ENCODE measurements at regions not wholly inside any gene's neighbourhood (a gene's known extent, or its start where the extent isn't known, plus 50 kb on each side); places are given as distances from the start of the nearest gene placed in this dataset.
"Not testable (repeated sequence)": the region's sequence is repeated elsewhere in the genome, so short reads cannot be mapped to it uniquely, and the experiment has no call there.

DNA sequence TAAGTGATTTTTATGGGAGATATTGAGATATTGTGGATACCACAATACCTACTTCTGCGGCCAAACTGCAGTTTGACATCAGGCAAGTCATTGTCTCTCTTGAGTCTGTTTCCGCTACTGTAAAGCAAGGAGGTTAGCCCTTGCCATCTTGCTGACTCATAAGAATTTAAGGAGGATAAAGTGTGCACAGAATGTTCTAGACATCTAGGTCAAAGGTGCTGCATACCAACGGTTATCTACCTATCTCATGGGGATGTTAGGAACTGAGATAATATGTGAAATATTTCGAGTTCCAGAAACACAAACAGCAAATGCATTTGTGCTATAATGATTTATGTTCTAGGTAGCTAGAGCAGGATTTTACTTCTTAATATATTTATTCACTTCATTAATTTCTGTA is 211.5 kb upstream of the NR3C2 start:
- DNase-seq = no peak

DNA sequence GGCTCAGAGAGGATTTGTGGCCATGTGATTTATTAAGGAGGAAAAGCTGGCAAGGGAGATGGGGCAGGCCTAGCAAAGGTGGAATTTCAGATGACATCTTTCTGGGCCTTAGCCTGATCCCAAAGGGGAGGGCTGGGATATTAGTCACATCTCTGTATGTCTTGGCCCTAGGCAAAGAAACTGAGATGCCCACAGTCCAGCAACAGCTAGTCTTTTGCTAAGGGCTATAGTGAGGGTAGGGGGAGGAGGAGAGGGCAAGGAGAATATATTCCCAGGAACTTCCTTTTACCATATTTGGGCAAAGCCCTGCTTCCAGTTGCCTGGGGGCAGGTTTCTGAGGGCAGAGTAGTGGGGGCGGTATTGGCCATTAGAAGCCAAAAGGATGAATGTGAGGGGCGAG is 209.8 kb upstream of the NR3C2 start:
- DNase-seq = no peak

DNA sequence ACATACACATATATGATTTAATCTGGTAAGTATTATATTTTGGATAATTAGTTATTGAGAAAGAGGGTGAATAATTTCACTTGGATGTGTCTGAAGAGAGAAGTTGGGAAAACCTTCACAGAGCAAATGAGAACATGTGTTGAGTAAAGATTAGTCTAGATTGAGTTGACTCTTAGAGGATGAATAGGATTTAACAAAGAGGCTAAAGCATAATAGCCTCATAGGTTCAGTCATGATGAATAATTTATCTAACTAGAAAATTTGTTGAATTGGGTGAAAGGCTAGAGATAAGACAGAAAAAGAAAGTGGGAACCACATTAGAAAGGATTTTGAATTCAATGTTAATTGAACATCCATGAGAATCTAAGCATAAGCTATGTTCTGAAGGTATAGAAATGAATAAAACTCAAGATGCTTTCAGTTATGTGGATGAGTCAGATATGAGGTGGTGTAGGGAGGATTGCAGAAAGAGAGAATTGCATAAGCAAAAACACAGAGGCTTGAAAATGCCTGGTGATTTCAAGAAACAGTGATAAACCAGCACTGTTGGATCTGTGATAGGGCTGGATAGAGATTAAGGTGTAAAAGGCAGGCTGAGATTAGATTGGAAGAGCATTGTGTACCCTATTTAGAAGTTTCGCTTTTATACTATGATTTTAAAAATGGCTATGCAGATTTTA is 207.6 kb upstream of the NR3C2 start:
- DNase-seq = no peak

DNA sequence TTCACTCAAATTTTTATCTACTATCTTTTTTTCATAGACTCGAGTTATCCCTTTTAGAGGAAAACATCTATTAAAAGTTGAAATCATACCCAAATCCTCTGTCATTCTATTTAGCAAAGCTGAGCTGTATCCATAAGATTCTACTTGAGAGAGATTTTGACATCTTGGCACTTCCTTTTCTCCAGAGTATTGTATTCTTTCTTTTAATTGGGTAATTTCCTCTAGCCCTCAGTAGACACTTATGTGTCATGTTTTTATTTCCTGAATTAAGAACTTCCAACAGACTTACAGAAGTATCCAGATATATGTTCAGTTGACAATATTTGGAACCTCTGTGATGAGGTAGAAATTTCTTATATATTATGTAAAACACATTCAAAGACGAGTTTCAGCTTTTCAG is 201.6 kb upstream of the NR3C2 start:
- DNase-seq = no peak

DNA sequence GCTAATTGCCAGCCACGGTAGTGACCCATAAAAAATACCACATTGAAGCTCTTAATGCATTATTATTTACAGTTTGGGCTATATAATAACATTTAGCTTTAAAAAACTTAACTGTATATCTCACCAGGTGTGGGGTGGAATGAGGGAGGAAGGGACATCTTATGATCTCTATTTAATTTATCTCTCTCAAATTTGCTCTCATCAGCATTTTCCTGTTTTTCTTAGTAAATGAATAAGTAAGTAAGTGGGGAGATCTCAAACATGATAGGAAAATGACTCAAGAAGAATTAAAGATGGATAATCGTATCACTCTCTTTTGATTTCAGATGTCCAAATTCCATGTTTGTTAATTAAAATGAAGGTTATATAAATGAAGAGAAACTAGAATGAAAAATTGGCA is 200.7 kb upstream of the NR3C2 start:
- no peak for DNase-seq

DNA sequence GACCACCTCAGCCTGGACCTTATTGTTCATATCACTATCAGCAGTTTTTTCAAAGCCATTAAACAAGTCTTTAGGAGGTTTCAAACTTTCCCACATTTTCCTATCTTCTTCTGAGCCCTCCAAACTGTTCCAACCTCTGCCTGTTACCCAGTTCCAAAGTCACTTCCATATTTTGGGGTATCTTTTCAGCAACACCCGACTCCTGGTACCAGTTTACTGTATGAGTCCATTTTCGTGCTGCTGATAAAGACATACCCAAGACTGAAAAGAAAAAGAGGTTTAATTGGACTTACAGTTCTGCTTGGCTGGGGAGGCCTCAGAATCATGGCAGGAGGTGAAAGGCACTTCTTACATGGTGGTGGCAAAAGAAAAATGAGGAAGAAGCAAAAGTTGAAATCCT is 195.9 kb upstream of the NR3C2 start:
- not testable (repeated sequence) for DNase-seq

DNA sequence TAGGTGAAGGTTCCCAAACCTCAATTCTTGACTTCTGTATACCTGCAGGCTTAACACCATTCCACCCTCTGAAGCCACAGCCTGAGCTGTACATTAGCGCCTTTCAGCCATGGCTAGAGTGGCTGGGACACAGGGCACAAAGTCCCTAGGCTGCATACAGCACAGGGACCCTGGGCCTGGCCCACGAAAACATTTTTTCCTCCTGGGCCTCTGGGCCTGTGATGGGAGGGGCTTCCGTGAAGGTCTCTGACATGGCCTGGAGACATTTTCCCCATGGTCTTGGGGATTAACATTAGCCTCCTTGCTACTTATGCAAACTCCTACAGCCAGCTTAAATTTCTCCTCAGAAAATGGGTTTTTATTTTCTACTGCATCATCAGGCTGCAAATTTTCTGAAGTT is 195.2 kb upstream of the NR3C2 start:
- not testable (repeated sequence) for DNase-seq

DNA sequence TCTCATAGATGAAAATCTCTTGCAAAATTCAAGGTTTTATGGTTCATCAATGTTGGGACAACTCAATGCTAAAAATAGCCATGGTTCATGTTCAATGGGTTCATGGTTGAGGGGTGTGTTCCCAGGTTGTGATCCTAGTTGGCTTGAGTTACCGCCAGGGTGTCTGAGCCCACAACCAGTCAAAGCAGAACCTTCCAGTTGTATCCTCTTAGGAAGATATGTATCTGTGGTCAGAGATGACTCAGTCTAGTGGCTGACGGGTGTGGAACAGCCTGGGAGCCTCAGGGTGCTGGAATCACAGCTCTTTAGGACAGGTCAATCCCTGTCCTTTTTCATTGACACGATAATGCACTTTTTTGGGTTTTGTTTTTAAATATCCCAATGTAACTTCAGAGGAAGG is 192.3 kb upstream of the NR3C2 start:
- no peak for DNase-seq

DNA sequence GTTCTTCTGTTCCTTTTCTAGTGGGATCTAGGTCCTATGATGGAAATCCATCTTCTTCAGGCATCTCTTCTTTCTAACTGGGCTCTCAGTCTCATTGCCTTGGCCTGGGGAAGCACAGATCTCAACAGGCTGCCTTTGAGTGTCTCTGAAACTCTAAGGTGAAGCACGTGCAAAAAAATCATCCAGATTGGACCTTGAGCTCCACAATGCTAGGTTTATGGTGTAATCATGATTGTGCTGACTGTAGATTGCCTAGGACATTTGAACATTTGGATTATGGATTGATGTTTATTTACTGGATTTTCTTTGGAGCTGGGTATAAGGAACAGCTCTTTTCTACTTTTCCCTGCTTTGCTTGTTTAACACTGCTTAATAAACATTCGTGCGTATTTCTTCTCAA is 191.5 kb upstream of the NR3C2 start:
- DNase-seq = no peak

DNA sequence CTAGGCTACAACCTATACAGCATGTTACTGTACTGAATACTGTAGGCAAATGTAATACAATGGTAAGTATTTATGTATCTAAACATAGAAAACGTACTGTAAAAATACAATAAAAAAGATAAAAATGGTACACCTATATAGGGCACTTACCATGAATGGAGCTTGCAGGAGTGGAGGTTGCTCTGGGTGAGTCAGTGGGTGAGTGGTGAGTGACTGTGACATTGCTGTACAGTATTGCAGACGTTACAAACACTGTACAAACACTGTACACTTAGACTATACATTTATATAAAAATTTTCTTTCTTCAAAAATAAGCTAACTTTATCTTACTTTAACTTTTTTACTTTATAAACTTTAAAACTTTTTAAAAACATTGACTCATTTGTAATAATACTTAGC is 190.3 kb upstream of the NR3C2 start:
- DNase-seq = no peak

DNA sequence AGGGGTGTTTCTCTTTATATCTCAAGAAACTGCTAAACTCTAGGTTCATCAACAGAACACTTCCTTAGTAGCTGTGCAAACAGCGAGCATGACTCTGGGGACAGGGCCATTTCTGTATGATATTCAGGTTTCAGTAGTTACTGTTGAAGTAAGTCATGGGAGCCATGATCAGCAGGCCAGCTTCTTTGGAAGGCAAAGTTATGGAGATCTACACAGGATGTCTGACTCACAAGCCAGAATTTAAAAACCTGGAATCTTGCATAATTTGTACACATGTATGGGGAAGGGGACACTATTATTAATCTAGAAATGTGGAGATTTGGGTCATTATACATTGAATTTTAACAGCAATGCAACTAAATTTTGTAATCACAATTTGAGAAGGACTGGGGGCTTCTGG is 187.8 kb upstream of the NR3C2 start:
- no peak for DNase-seq

DNA sequence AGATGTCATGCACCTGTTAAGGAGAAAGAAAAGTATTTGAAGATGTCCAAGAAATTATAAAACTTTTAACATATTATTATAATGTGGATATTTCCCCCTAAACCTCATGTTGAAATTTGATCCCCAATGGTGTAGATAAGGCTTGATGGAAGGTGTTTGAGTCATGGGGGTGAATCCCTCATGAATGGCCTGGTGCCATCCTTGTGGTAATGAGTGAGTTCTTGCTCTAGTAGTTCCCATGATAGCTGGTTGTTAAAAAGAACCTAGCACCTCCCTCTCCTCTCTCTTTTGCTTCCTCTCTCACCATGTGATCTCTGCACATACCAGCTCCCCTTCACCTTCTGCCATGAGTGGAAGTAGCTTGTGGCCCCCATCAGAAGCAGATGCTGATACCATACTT is 176.6 kb upstream of the NR3C2 start:
- DNase-seq = no peak

DNA sequence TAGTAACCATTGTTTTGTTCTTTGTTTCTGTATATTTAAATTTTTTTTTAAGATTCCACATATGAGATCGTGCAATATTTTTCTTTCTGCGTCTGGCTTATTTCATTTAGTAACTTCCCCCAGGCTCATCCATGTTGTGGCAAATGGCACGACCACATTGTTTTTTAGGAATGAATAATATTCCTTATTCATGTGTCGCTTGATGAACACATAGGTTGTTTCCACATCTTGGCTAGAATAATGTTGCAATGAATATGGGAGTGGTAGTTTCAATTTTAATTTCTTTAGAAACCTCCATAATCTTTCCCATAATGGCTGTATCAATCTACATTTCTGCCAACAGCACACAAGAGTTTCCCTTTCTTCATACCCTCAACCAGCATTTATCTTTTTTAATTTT is 166.8 kb upstream of the NR3C2 start:
- DNase-seq = no peak

DNA sequence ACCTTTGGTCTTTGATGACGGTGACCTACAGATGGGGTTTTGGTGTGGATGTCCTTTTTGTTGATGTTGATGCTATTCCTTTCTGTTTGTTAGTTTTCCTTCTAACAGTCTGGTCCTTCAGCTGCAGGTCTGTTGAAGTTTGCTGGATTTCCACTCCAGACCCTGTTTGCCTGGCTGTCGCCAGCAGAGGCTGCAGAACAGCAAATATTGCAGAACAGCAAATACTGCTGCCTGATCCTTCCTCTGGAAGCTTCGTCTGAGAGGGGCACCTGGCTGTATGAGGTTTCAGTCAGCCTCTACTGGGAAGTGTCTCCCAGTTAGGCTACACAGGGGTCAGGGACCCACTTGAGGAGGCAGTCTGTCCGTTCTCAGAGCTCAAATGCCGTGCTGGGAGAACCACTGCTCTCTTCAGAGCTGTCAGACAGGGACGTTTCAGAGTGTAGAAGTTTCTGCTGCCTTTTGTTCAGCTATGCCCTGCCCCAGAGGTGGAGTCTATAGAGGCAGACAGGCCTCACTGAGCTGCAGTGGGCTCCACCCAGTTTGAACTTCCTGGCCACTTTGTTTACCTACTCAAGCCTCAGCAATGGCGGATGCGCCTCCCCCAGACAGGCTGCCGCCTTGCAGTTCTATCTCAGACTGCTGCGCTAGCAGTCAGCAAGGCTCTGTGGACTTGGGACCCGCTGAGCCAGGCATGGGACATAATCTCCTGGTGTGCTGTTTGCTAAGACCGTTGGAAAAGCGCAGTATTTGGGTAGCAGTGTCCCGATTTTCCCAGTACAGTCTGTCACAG is 156.4 kb upstream of the NR3C2 start:
- DNase-seq = not testable (repeated sequence)

DNA sequence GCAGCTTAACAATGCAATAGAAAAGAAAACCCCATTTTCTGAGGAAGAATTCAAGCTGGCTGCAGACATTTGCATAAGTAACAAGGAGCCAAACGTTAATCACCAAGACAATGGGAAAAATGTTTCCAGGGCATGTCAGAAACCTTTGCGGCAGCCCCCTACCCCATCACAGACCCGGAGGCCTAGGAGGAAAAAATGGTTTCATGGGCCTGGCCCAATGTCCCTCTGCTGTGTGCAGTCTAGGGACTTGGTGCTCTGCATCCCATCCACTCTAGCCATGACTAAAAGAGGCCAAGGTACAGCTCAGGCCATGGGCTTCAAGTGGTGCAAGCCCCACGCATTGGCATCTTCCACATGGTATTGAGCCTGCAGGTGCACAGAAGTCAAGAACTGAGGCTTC is 147.0 kb upstream of the NR3C2 start:
- DNase-seq = no peak

DNA sequence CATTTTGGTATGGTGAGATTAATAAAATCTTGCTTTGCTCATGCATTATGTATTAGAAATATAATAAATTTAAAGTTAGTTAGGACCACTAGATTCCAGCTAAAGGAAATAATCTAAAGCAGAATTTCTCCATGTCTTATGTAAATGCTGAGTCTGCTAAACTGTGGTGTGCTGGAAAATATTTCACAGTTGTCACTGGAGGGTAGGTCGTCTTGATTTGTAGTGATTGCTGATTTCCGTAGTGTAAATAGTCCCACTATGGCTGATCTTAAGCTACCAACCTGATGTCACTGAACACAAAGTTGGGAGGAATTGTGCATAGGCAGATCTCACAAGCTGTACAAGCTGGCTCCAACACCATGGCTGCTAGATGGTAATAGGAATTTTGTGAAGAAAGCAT is 133.4 kb upstream of the NR3C2 start:
- no peak for DNase-seq

DNA sequence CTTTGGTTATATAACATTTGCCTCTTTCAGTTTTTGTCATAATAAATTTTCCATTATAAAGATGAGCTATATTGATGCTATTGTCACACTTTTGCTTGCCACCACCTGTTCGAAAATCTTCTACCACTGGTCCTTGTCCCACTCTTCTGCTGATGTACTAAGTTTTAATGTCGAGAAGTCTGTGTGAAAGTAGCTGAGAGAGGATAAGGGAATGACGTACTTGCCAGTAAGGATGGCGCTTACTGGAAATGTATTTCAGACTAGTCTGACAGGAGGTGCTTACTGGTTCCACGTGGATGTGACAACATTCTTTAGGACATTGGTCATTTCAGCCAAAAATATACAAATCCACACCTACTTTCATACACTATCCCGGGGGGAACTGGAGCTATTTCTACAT is 132.7 kb upstream of the NR3C2 start:
- DNase-seq = peak in 2 of 3 donors; percentile 32 to 49

DNA sequence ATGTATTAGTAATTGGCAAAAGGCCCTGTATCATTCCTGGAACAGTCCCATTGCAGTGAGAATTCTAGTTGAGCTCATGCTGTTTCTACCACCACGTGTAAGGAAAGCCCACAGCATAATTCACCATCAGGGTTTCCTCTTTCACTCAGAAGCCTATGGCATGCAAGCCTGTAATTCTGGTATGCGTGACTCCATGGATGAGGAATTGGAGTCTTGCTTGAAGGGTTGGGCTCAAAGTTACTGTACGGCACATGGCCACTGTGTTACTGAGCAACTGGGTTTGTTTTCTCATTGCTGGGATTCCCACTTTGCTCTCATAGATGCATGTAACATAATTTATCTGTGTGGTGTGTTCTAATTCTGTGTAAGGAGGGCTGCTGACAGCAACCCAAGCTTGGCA is 132.3 kb upstream of the NR3C2 start:
- DNase-seq = peak; percentile 67 to 81 (median 70)

DNA sequence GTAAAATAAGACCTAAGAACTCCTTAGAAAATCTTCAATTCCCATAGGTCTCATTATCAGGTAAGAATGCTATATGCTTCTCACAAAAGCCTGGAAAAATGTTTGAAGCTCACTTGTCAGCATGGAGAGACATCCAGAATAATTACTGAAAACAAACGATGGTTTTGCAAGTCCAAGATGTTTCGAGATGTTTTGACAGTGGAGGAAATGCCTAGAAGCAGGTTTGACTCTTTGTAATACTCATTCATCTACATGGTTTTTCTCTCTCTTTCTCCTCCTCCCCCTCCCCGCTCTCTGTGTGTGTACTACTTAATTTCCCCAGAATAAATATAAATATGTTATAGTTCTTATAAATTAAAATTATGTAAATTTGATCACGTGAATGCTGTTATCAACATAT is 131.9 kb upstream of the NR3C2 start:
- DNase-seq = no peak

DNA sequence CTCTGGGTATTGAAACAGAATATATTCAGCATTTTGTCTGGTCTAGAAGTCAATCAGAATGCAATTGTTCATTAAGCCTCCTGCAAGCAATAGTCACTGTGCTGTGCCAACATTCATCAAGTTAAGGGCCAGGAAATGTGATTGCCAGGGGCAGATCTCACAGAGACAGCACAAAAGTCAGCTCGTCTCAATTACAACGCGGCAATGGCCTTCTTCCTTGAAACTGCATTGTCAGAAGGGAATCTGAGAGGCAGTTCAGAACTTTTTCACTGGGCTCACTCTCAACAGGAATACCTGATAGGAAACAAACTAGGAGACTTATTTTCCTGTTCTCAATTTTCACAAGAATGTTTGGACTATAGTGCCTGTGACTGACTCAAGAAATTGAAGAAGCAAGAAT is 131.1 kb upstream of the NR3C2 start:
- DNase-seq = peak; percentile 10 to 26 (median 18)

DNA sequence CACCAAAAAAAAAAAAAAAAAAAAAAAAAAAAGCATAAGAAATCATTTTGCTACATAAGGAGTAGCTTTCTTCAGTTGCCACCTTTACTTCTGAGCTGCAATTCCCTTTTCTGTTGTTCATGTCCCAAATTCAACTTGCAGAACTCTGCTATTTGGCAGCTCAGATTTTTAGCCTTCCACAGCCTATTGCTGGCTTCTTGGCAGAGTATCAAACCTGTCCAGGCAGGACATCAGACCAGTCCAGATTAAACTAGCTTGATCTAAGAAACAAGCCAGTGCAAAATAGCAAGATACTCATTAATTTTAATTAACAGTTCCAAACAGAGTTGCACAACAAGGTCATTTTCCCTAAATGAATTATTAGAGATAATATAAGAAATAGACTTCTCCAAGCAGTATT is 123.6 kb upstream of the NR3C2 start:
- peak in 1 of 3 donors; percentile 6 for DNase-seq

DNA sequence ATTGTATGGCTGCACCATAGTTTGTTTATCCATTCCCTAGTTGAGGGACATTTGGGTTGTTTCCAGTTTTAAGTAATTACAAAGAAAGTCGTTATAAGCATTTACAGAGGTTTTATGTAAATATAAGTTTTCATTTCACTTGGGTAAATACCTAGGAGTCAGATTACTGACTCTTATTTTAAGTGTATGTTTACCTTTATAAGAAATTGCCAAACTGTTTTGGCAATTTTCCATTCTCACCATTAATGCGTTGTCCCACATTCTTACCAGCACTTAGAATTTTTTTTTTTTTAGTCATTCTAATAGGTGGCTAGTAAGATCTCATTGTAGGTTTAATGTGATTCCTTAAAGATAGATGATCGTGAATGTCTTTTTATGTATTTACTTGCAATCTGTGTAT is 121.5 kb upstream of the NR3C2 start:
- no peak for DNase-seq

DNA sequence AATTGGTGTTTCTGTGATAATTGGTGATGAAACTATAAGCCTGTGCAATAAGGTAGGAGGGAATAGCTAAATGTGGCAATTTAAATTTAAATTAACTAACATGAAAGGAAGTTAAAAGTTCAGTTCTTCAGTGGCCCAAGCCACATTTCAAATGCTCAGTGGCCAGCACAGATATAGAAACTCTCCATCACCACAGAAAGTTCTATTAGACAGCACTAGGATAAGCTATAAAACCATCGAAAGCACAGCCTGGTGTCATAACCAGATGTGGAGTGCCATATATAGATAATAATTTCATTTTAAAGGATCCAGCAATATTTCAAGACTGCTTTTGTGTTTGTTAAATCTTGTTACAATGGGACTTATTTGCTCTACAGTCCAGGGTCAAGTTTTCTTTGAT is 119.3 kb upstream of the NR3C2 start:
- no peak for DNase-seq

DNA sequence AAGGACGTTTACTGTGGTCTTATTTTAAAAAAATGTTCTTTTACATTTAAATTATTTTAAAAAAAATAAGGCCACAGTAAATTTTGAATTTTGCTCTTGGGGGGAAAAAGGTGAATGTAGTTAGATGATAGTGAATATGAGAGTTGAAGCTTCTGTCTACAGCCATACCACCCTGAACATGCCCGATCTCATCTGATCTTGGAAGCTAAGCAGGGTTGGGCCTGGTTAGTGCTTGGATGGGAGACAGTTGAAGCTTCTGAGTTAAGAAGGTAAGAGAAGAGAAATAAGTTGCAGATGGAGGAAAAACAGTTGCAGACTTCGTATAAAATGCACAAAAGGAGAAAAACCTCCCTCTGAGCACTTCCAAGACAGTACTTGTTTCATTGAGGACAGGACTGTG is 115.6 kb upstream of the NR3C2 start:
- no peak for DNase-seq

All from muscle of back (tissue), 3 donors.